LoVo (cell line): ENCODE measurements at regions not wholly inside any gene's neighbourhood (a gene's known extent, or its start where the extent isn't known, plus 50 kb on each side); places are given as distances from the start of the nearest gene placed in this dataset.

Experiments used
- DNase-seq: peaks from one replicate; pipeline ENCODE4 v3.0.0-alpha.2; 2016; ENCODE audit warnings: low spot score

DNA sequence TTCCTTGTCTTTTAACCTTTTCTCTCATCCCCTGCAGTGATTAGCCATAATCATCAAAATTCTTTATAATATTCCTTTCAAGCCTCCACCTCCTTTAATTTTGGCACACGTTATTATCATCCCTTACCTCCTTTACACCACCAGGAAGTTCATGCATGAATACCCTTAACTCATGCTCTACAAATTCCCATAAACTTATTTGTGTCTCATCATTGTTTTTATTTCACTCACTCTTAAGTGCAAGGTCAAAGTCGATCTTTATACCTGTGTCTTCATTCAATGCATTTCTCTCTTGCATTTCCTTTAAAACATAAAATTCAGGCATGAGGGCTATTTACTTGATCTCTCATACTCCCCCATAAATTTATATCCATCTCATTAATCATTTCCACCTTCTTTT lies 1064.6 kb upstream of the CADM2 start:
- peak; percentile 22 for DNase-seq

DNA sequence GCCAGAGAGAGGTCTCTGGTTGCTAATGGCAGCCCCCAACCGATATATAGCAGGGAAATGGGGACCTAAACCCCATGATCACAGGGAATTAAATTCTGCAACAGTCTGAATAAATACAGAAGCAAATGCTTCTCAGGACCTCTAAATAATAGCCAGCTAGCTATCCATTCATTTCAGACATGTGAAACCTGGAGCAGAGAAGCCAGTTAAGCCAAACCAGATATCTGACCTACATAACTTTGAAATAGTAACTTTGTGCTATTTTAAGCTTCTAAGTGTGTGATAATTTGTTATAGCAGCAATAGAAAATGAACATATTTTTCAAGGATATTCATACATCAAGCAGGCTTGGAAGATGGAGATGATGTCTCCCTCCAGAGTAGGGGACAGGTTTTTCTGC lies 1062.9 kb upstream of the CADM2 start:
- DNase-seq = no peak

DNA sequence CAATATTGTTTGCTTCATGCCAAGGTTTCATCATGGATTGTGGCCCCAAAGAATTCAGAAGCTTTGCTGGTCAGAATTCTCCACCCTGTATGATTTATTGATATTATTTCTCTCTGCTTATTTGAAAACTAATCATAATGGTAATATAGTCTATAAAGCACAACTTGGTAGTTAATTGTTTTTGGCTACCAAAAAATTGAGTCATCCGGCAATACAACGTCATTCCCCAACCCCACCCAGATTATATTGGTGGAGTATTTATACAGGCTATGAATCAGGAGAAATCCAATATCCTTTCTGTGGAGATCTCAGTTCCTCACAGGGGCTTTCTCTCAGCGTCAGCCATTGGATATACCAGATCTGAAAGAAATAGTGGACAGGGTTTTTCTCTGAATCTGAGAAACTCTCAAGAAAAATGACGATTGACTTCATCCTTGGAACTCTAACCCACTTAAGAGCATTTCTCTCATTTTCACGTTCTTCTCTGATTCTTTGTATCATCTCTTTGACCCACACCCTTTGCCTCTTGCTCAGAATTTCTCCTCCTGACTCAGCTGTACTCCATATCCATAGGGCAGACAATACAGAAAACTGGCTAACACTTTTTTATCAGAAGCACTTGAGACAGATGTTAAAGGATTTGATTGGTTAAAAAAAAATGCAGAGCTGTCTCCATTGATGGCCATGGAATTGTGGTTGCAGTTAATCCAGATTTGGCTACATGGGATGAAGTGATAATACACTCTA lies 1055.8 kb upstream of the CADM2 start:
- no peak for DNase-seq

DNA sequence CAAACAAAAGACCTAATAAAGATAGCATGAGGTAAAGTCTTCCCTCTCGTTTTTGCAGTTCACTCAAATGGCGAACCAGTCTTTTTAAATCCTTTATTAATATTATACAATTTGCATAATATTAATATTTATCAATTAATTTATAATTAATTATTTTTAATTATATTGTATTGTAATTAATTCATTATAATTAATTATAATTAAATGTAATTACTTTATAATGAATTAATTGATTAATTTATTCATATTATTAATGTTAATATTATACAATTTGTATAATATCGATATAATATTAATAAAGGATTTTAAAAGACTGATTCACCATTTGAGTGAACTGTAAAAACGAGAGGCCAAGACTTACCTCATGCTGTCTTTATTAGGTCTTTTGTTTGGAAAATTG lies 1045.4 kb upstream of the CADM2 start:
- no peak for DNase-seq

DNA sequence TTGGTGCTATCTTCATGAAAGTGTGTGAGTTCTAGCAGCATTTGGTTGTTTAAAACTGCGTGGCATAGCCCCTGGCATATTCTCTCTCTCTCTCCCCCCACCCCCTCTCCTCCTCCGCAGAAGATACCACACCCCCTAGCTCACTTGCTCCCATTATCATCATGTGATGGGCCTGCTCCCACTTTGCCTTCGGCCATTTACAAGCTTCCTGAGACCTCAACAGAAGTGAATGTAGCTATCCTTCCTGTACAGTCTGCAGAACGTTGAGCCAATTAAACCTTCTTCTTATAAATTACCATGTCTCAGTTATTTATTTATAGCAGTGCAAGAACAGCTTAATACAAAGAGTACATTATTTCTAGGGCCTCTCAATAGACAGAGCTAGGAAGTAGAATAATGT lies 1032.5 kb upstream of the CADM2 start:
- DNase-seq = no peak

DNA sequence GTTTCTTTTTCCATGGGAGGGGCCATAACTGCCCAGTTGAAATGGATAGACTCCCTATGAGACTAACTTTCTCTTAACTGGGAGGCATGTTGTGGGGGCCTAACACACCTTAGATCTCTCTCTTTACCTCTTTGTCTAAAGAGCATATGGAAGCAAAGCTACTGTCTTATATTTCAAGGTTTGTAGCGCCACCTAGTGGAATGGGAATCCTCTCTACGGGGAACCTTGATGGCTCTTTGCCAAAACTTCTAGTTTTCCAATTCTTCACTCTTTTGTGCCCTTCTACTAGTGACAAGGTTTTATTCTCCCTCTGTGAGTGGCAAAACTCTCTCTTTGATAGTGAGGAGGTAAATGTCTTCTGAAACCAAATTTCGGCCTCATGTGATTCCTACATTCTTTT lies 1030.4 kb upstream of the CADM2 start:
- DNase-seq = no peak

DNA sequence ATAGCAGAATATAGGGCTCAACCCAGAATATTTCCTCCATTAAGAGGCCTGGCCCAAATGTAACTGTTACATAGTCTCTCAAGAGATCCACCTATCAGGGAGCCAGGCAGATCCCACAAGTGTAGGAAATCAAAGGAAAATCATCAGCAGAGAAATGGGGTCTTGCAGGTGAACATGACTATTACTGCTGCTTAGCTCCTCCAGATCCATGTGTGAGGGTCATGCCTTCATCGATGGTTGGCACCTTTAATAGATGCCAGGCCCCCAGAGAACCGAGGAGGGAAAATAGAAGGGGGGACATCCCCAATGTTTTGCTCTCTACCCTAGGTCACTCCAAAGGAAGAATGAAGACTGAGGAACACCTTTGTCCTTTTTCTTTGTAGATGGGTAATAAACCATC lies 1029.9 kb upstream of the CADM2 start:
- DNase-seq = no peak

DNA sequence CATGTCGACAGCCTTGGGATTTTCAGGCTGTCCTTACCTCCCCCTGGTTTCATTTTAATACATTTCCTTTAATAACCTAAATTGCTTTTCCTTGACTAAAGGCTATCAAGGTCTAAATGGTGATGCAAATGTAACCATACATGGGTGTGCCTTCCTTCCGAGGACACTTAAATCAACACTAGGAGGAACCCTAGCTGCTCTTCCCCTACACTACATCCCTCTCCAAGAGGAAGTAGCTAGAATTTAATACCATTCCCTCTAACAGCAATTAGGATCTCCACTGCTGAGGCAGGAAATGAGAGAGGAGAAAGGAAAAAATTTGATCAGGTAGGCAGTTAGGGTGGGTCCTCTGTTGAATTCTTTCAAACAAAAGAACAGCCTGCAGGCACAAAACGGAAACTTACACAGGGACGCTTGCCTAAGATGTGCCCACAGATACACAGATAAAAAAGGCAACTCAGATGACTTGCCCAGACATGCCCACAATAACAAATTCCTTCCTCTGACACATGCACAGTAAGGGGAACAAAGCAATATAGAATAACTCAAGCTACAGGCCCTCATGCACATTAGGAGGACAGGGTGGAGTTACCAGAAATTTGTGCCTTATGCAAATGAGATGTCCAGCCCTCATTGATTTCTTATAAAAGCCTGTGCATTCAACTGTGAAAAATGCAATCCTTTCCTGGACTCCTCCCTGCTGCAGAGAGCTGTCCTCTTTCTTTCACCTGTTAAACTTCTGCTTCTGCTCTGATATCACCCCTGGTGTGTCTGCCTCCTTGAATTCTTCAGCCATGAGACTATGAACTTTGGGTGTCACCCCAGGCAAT lies 1024.4 kb upstream of the CADM2 start:
- peak; percentile 77 for DNase-seq

DNA sequence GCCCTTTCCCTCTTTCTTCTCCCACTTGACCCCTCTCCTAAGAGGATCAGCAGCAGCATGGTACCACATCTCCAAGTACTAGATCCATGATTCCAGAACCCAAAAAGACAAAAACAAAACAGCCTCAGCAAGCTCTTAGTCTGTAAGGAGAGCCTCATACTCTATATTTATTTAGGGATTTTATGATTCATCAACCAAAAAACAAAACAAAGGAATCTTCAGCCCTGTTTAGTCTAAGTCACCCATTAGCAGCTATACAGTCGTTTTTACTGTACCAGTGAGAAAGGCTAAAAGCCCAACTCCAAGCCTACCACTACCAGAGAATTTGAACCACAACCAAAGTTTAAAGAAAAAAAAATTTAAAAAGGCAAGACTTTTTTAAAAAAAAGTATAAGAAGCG lies 1020.3 kb upstream of the CADM2 start:
- DNase-seq = no peak

DNA sequence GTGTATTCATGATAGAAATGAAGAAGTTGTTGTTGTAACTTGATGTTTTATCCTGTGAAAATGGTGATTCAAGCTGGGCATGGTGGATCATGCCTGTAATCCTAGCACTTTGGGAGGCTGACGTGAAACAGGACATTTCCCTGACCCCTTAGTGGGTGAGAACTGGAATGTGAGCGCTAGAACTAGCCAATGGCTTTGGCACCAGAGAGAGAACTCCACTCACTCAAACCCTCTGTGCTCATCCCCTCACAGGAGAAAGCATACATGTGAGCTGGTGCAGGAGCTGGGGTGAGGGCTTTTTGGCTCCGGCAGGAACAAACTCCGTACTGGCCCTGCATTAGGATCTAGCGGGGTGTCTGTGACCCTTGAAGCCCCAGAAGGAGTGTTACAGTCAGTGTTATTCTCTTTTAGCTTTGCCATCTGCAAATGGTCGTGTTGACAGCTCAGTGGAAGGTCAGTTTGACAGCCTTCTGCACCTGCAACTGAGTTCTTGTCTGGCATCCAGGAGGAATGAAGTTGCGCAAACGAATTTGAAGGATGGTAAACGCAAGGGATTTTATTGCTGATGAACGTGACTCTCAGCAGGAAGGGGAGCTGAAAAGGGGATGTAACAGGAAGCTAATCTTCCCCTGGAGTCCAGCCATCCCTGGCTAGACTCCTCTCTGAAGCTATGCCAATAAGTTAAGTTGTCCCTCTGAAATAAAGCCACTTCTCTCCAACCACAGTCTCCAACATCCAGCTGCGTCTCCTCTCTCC lies 1016.6 kb upstream of the CADM2 start:
- DNase-seq = no peak

DNA sequence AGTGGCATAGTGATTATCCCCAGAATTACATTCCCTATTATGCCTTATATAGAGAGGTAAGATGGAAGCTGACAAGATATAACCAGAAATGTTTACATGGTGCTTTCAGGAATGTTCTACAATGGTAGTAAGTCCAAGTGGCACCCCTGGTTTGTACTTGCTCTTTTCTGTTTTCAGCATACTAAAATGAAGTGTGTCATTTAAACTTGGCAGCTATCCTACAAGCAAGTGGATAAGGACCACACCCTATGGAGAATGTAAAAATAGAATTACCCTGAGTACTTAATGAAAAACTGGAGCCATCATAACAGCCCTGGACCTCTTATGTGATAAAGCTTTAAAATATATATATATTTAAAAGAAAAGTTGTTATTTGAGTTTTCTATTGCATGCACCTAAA lies 1012.7 kb upstream of the CADM2 start:
- DNase-seq = peak; percentile 41

DNA sequence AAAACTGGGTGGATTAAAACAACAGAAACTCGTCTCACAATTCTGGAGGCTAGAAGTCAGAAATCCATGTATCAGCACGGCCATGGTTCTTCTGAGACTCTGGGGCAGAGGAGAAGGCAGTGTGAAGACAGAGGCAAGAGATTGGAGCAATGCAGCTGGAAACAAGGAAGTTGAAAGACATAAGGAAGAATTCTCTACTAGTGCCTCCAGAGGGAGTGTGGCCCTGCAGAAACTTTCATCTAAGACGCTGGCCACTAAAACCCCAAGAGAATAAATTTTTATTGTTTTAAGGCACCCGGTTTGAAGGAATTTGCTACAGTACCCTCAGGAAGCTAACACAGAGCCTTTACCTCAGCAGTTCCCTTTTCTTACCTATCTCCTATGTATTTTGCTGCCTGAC lies 1012.2 kb upstream of the CADM2 start:
- DNase-seq = peak; percentile 44

DNA sequence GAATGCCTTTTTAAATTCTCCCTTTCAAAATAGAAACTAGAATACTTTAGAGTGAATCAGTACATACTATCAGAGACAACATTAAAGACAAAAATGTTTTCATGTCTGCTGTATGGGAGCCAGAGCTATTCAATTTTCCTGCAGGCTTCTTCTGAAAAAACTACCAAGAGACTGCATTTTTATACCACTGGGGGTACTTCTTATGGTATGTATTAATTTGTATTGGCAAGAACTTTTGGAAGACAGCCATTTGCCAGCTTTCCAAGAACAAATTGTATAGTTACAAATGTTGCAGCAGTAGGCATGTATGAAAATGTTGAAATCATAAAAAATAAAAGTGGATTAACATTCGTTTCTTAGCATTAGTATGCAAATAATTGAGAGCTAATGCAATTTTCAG lies 1010.0 kb upstream of the CADM2 start:
- DNase-seq = no peak

DNA sequence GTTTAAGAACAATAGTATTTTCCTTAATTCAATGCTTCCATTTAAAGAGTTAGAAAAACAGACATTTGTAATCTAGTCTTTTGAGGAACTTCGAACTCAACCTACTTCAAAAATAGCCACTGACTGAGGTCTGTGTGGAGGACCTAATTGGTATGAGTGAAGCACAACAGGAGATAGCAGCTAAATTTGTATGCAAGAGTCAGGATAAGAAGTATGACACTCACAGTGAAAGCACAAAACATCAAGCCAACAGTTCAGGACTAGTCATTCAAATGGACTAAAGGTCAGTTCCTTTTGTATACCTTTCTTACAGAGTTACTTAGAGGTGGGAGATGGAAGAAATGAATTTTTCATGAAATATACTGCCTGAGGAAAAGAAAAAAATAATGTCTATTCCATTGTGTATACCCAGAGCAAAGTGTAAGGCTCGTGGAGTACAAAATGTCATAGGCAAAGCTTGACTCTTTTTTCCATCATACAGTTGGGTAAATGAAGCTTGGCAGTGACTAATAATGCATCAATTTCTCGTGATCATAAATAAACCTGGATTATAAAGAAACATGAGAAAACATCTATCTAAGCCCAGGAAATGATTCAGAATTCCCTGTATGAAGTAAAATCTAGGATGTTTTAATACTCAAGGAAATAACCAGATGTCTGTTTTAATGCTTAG lies 1005.2 kb upstream of the CADM2 start:
- no peak for DNase-seq

DNA sequence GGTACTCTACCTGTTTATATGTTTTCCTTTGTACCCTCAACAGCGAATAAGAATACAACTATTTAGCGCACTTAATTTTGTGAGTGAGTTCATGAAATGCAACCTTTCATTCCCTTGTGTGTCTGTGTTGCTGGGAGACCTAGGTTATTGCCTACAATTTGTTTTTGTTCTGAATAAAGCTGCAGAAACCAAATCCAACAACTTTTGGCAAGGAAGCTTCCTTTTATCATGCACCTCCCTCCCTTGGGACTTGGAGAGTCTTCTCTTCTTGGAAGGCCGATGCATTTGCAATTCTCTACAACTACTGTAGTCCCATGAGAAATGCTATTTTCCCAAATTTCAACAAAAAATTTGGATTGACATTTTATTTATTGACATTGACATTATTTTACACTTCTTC lies 1002.4 kb upstream of the CADM2 start:
- no peak for DNase-seq

DNA sequence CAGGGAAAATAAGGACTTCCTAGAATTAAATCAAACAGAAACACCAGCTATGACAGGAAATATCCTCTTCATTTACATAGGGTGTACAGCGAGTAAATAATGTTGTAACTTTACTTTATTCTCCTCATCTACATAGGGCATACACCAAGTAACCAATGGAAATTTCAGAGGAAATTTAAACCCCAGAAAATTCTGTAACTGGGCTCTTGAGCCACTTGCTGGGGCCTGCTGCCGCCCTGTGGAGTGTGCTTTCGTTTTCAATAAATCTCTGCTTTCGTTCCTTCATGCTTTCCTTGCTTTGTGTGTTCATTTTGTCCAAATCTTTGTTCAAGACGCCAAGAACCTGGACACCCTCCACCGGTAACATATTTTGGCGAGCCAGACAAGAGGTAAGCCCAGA lies 990.4 kb upstream of the CADM2 start:
- peak; percentile 22 for DNase-seq

DNA sequence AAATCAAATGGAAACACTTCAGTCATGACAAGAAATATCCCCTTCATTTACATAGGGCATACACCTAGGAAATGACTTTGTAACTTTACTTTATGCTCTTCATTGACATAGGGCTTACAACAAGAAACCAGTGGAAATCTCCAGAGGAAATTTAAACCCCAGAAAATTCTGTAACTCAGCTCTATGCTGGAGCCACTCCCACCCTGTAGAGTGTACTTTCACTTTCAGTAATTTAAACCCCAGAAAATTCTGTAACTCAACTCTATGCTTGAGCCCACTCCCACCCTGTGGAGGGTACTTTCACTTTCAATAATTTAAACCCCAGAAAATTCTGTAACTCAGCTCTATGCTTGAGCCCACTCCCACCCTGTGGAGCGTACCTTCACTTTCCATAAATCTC lies 987.1 kb upstream of the CADM2 start:
- DNase-seq = no peak

DNA sequence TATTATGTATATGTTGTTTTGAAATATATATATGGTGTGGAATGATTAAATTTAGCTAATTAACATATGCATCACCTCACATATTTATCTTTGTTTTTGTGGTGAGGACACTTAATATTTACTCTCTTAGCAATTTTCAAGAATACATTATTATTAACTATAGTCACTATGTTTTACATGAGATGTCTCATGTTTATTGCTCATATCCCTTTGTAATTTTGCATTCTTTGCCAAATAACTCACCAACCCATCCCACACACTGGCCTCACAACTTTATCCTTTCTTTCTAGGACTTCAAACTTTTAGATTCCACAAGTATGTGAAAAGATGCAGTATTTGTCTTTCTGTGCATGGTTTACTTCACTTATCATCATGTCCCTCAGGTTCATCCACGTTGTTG lies 950.2 kb upstream of the CADM2 start:
- no peak for DNase-seq

DNA sequence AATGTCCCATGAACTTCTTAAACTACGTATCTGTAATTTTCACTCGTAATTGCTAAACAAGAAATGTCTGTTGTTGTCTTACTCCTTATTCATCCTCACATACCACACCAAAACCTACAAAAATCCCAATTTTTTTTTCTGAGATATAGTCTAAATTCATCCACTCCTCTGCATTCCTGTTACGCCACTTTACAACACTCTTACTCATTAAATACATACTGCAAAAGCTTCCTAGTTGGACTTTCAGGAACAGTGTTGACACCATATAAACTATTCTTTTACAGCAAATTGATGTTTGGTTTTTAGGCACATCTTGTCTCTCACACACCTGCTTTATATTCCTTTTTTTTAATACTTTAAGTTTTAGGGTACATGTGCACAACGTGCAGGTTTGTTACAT lies 934.9 kb upstream of the CADM2 start:
- DNase-seq = no peak

DNA sequence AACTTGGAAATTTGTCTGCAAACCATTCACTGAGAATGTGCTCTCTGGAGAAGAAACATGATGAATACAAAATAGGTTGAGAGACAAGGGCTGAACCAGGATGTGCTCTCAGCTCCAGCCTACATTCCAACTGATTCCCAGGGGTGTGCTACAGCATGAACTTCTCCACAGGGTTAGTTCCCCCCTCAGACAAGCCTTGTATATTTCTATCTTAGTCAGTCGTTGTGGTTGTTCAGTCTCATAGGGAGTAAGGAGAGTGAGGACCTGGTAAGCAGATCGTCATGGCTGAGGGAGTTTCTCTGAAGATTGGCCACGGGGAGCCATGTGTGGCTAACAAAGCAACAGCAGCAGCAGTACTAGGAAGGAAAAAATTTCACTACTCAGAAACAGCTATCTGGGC lies 919.7 kb upstream of the CADM2 start:
- DNase-seq = no peak

DNA sequence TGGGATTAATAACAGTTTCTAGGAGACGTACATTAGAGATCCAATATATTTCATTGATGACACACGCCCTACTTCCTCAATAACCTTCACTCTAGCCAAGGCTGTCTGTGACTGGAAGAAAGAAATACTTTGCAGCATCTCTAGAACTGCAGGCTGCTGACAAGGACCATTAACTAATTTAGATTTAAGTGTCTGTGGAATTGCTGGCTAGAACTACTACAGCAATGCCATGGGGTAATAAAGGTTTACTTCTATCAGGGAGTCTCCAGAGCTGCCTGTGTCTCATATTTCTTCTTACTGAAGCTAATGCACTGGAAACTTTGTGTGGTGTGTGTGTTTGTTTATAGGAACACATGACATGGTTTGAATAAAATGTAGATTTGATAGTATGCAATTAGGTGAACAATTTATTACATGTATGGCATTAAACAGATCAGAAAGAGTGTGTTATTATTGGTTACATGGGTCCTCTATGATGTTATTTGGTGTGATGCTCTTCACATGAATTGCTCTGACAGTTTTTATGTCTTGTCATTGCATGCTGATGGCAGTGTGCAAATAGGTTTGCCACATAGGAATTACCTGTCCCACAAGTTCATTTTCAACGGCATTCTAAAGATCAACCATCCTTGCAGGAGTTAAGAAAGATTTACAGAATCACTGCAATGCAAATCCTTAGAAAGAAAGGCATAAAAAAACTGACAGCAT lies 916.2 kb upstream of the CADM2 start:
- DNase-seq = no peak

DNA sequence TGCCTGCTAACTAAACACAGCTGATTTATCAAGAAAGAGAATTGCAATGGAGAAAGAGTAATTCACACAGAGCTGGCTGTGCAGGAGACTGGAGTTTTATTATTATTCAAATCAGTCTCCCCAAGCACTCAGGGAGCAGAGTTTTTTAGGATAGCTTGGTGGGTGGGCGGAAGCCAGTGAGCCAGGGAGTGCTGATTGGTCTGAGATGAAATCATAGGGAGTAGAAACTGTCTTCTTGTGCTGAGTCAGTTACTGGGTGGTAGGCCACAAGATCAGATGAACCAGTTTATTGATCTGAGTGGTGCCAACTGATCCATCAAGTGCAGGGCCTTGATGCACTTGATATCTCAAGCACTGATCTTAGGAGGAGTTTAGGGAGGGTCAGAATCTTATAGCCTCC lies 891.9 kb upstream of the CADM2 start:
- DNase-seq = no peak
